ENCODE measurements at regions not wholly inside any gene's neighbourhood (a gene's known extent, or its start where the extent isn't known, plus 50 kb on each side); places are given as distances from the start of the nearest gene placed in this dataset.
"Not testable (repeated sequence)": the region's sequence is repeated elsewhere in the genome, so short reads cannot be mapped to it uniquely, and the experiment has no call there.

DNA sequence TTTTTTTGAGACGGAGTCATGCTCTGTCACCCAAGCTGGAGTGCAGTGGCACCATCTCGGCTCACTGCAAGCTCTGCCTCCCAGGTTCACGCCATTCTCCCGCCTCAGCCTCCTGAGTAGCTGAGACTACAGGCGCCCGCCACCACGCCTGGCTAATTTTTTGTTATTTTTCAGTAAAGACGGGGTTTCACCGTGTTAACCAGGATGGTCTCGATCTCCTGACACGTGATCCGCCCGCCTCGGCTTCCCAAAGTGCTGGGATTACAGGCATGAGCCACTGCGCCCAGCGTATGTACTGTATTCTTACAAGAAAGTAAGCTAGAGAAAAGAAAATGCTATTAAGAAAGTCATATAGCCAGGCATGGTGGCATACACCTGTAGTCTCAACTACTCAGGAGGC lies 84.8 kb upstream of the CMC1 start:
- TF ChIP-seq, protein P1, sequence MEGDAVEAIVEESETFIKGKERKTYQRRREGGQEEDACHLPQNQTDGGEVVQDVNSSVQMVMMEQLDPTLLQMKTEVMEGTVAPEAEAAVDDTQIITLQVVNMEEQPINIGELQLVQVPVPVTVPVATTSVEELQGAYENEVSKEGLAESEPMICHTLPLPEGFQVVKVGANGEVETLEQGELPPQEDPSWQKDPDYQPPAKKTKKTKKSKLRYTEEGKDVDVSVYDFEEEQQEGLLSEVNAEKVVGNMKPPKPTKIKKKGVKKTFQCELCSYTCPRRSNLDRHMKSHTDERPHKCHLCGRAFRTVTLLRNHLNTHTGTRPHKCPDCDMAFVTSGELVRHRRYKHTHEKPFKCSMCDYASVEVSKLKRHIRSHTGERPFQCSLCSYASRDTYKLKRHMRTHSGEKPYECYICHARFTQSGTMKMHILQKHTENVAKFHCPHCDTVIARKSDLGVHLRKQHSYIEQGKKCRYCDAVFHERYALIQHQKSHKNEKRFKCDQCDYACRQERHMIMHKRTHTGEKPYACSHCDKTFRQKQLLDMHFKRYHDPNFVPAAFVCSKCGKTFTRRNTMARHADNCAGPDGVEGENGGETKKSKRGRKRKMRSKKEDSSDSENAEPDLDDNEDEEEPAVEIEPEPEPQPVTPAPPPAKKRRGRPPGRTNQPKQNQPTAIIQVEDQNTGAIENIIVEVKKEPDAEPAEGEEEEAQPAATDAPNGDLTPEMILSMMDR (IDR thresholded peaks at IDR 0.05; ENCODE audit: borderline replicate concordance, extremely low read depth, low read length, poor library complexity, severe bottlenecking), result not testable (repeated sequence)
- not testable (repeated sequence) for TF ChIP-seq EZH2 (IDR thresholded peaks at IDR 0.05; ENCODE audit: borderline replicate concordance, low read depth, low read length, severe bottlenecking)

Measured in DND-41 (cell line).